ENCODE measurements at regions not wholly inside any gene's neighbourhood (a gene's known extent, or its start where the extent isn't known, plus 50 kb on each side); places are given as distances from the start of the nearest gene placed in this dataset.
A peak's percentile ranks its signal among the peaks of the same experiment; 100 is the strongest.

DNA sequence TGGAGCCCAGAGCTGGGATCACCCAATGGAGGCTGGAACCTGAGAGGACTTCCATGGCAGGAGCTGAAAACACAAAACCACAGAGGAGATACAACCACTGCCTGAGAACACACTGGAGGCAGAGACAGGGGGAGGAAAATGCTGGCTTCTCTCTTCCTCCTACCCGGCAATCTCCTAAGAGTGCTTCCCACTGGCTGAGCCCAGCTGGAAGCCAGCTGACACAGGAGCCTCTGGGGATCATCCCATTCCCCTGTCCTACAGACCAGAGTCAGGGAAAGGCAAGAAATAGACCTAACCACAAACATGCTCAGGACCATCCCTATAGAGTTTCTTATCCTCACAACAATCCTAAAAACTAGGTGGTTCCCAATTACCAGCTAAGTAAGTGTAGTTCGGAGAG, 112.4 kb upstream of the CDH5 start:
- no peak overlapping the region for H3K4me3 ChIP-seq
- ATAC-seq, result no peak
- intact Hi-C loops (cut with DNase I, micrococcal nuclease), result no loop called here
- no peaks in the 10 kb centered on the region for H3K36me3 ChIP-seq (ENCODE audit: low read depth)
- no peaks in the 10 kb centered on the region for H3K9me3 ChIP-seq
- TF ChIP-seq, protein P1, sequence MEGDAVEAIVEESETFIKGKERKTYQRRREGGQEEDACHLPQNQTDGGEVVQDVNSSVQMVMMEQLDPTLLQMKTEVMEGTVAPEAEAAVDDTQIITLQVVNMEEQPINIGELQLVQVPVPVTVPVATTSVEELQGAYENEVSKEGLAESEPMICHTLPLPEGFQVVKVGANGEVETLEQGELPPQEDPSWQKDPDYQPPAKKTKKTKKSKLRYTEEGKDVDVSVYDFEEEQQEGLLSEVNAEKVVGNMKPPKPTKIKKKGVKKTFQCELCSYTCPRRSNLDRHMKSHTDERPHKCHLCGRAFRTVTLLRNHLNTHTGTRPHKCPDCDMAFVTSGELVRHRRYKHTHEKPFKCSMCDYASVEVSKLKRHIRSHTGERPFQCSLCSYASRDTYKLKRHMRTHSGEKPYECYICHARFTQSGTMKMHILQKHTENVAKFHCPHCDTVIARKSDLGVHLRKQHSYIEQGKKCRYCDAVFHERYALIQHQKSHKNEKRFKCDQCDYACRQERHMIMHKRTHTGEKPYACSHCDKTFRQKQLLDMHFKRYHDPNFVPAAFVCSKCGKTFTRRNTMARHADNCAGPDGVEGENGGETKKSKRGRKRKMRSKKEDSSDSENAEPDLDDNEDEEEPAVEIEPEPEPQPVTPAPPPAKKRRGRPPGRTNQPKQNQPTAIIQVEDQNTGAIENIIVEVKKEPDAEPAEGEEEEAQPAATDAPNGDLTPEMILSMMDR (IDR thresholded peaks at IDR 0.05), result no peak
- H3K4me1 ChIP-seq (ENCODE audit: low read depth), result no peaks in the 10 kb centered on the region
- no peak for DNase-seq

GRCh38 chr16:66251476-66252160, 114.9 kb upstream of the CDH5 start:
- TF ChIP-seq, protein P1 (IDR thresholded peaks at IDR 0.05), result no peak
- H3K4me1 ChIP-seq (ENCODE audit: low read depth), result no peaks in the 10 kb centered on the region
- ATAC-seq (no peak), DNase-seq (no peak)
- H3K9me3 ChIP-seq, result no peaks in the 10 kb centered on the region
- intact Hi-C loops (cut with DNase I, micrococcal nuclease), result no loop called here
- H3K4me3 ChIP-seq, result no peak overlapping the region
- H3K36me3 ChIP-seq (ENCODE audit: low read depth), result no peaks in the 10 kb centered on the region

DNA sequence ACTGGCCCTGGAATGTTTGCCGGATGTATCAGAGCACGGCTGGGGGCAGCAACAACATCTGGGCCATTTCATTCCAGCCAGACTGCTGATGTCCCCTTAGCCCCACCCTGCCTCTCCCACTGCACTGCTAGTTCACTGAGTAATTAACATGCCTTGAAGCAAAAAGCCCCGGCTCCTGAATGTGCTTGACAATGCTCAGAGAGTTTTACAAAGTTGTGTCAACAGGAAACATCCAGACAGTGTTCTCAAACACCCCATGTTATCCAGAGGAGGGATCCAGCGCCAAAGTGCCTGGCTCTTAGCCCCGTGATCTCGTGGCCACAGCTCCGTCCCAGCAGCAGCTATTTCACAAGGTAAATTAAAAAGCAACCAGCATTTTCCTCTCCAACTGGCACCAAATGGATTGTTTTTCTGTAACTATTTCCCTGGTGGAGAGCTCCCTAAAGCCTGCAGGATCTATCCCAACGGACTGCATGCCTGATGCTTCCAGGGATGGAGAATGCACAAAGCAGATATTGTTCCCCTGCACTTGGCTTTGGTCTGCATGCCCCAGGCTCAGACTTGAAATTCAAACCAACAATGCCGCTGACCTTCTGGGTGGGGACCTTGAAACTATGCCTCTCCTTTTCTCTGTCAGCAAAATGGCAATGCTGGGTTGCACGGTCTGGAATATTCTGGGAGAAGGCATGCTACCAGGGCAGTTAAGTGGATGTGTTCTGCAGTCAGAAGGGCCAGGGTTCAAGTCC, 115.6 kb upstream of the CDH5 start:
- H3K4me1 ChIP-seq (ENCODE audit: low read depth), result no peaks in the 10 kb centered on the region
- peak; percentile 48 to 64 (median 50) for DNase-seq
- H3K36me3 ChIP-seq (ENCODE audit: low read depth), result no peaks in the 10 kb centered on the region
- ATAC-seq, result peak; percentile 44
- H3K9me3 ChIP-seq, result no peaks in the 10 kb centered on the region
- H3K4me3 ChIP-seq, result no peak overlapping the region
- intact Hi-C loops (cut with DNase I, micrococcal nuclease), result no loop called here
- TF ChIP-seq, protein P1 (IDR thresholded peaks at IDR 0.05), result no peak

DNA sequence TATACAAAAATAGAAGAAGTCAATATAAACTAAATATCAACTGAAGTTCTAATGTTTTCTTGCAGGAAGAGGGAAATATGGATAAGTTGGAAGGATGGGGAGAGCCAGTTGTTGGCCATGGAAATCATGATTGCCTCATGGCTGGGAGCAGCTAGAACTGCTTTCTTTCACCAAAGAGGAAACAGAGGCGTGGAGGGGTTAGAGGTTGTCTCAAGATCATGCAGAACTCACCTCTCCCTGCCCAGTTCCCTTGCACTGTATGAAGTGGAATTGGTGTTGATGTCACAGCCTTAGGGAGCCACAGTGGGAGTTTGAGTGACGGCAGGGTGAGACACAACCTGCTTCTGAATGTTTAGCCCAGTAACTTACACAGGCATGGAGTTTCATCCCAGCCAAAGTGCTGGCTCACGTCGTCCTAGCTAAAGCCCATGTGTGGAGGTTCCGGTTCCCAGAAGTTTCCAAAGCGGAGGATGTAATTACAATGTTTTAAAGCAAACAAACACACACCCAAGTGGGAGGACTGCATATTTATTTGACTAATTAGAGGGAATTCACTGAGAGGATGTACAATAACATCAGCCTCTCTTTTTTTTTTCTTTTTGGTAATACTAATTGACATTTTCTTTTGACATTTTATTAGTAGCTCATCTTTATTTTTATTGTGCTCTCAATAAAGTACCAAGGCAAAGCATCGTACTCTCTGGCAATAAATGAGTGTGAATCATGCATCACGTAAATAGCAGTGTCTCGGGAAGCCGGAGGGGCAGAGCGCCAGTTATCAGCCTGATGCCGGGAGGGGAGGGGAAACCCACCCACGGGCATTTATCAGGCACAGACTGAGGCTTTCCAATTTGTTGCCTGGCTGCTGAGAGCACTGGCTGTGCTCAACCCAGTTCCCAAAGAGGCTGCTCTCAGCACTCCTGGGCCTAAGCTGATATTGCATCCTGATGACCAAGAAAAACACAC, 118.7 kb upstream of the CDH5 start:
- Histone ChIP-seq H3K4me3 (no peak overlapping the region), H3K9me3 (no peaks in the 10 kb centered on the region), H3K36me3 (ENCODE audit: low read depth) (no peaks in the 10 kb centered on the region), H3K4me1 (ENCODE audit: low read depth) (no peaks in the 10 kb centered on the region)
- intact Hi-C loops (cut with DNase I, micrococcal nuclease), result no loop called here
- peak; percentile 26 to 60 (median 41) for DNase-seq
- TF ChIP-seq, protein P1 (IDR thresholded peaks at IDR 0.05), result no peak
- peak; percentile 53 for ATAC-seq

DNA sequence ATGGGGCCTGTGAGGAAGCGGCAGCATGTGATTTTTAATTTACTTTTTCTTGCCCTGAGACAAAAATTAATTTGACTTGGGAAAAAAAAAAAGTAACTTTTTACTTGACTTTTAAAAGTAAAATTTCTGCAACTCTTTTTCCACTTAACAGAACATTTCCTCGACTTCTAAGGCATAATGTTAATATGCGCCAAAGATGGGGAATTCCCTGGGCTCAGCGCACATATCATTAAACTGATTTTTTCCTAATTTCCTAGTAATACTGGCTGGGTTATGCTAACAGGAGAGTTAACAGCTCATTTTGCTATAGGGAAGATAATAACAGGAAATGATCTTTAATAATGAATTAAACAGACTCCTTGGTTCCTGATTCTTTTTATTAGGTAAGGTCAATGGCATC, 120.6 kb upstream of the CDH5 start:
- intact Hi-C loops (cut with DNase I, micrococcal nuclease), result no loop called here
- DNase-seq, result no peak

More for the DNA sequence above, 120.6 kb upstream of the CDH5 start:
- Histone ChIP-seq H3K9me3 (no peaks in the 10 kb centered on the region), H3K4me3 (no peak overlapping the region), H3K36me3 (ENCODE audit: low read depth) (no peaks in the 10 kb centered on the region), H3K4me1 (ENCODE audit: low read depth) (no peaks in the 10 kb centered on the region)
- TF ChIP-seq, protein P1 (IDR thresholded peaks at IDR 0.05), result no peak
- no peak for ATAC-seq
